Dermis blood vessel endothelial cell (primary cell): ENCODE measurements at regions not wholly inside any gene's neighbourhood (a gene's known extent, or its start where the extent isn't known, plus 50 kb on each side); places are given as distances from the start of the nearest gene placed in this dataset.
"Not testable (repeated sequence)": the region's sequence is repeated elsewhere in the genome, so short reads cannot be mapped to it uniquely, and the experiment has no call there.

Source experiments
- DNase-seq: peaks from one replicate; pipeline ENCODE4 v3.0.0; 2010

- no peak for DNase-seq
Measured at GRCh38 chr16:59021751-59022150, 287.6 kb upstream of the GOT2 start.

GRCh38 chr16:59013930-59014329, 279.8 kb upstream of the GOT2 start:
- no peak for DNase-seq

GRCh38 chr16:58999762-59000161, 265.6 kb upstream of the GOT2 start:
- no peak for DNase-seq

- not testable (repeated sequence) for DNase-seq
Measured at GRCh38 chr16:58992755-58993154, 258.6 kb upstream of the GOT2 start.

GRCh38 chr16:58983181-58983965, 249.3 kb upstream of the GOT2 start:
- DNase-seq, result not testable (repeated sequence)

GRCh38 chr16:58970775-58971174, 236.7 kb upstream of the GOT2 start:
- DNase-seq, result no peak

- no peak for DNase-seq
Measured at GRCh38 chr16:58963479-58963878, 229.4 kb upstream of the GOT2 start.

- DNase-seq, result no peak
Measured at GRCh38 chr16:58962811-58963210, 228.7 kb upstream of the GOT2 start.

GRCh38 chr16:58960484-58960883, 226.4 kb upstream of the GOT2 start:
- no peak for DNase-seq

- DNase-seq, result no peak
Measured at GRCh38 chr16:58960034-58960433, 225.9 kb upstream of the GOT2 start.

- DNase-seq, result no peak
Measured at GRCh38 chr16:58958749-58959148, 224.6 kb upstream of the GOT2 start.

GRCh38 chr16:58948244-58948643, 214.1 kb upstream of the GOT2 start:
- no peak for DNase-seq

- DNase-seq, result no peak
Measured at GRCh38 chr16:58940609-58941008, 206.5 kb upstream of the GOT2 start.

- DNase-seq, result no peak
Measured at GRCh38 chr16:58938811-58939210, 204.7 kb upstream of the GOT2 start.

- DNase-seq, result no peak
Measured at GRCh38 chr16:58937661-58938060, 203.5 kb upstream of the GOT2 start.

- DNase-seq, result no peak
Measured at GRCh38 chr16:58933186-58933585, 199.1 kb upstream of the GOT2 start.

GRCh38 chr16:58931436-58931835, 197.3 kb upstream of the GOT2 start:
- no peak for DNase-seq

GRCh38 chr16:58923094-58923493, 189.0 kb upstream of the GOT2 start:
- DNase-seq, result no peak

- DNase-seq, result no peak
Measured at GRCh38 chr16:58913456-58913855, 179.3 kb upstream of the GOT2 start.

- no peak for DNase-seq
Measured at GRCh38 chr16:58912571-58912970, 178.5 kb upstream of the GOT2 start.

GRCh38 chr16:58906981-58907715, 173.0 kb upstream of the GOT2 start:
- no peak for DNase-seq

- no peak for DNase-seq
Measured at GRCh38 chr16:58904291-58904690, 170.2 kb upstream of the GOT2 start.

- DNase-seq, result no peak
Measured at GRCh38 chr16:58889516-58889915, 155.4 kb upstream of the GOT2 start.

GRCh38 chr16:58885528-58886170, 151.5 kb upstream of the GOT2 start:
- DNase-seq, result no peak
